HG03025 (cell line): ENCODE measurements at regions not wholly inside any gene's neighbourhood (a gene's known extent, or its start where the extent isn't known, plus 50 kb on each side); places are given as distances from the start of the nearest gene placed in this dataset.
"Not testable (repeated sequence)": the region's sequence is repeated elsewhere in the genome, so short reads cannot be mapped to it uniquely, and the experiment has no call there.

Source experiments
- ATAC-seq: cut with Tn5 transposase; IDR thresholded peaks from one replicate; pipeline ENCODE4 v1.9.1; 2021; ENCODE audit warnings: mild to moderate bottlenecking, moderate library complexity; ENCODE audit not compliant: unreplicated experiment, low FRiP score

GRCh38 chr3:4213420-4213819 lies 89.7 kb upstream of the SETMAR start:
- ATAC-seq = not testable (repeated sequence)

DNA sequence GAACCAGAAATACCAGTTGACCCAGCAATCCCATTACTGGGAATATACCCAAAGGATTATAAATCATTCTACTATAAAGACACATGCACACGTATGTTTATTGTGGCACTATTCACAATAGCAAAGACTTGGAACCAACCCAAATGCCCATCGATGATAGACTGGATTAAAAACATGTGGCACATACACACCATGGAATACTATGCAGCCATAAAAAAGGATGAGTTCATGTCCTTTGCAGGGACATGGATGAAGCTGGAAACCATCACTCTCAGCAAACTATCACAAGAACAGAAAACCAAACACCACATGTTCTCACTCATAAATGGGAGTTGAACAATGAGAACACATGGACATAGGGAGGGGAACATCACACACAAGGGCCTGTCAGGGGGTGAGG lies 86.2 kb upstream of the SETMAR start:
- not testable (repeated sequence) for ATAC-seq

GRCh38 chr3:4218456-4219226 lies 84.5 kb upstream of the SETMAR start:
- no peak for ATAC-seq

GRCh38 chr3:4219227-4219568 lies 84.0 kb upstream of the SETMAR start:
- no peak for ATAC-seq

GRCh38 chr3:4220065-4220464 lies 83.1 kb upstream of the SETMAR start:
- ATAC-seq = no peak

DNA sequence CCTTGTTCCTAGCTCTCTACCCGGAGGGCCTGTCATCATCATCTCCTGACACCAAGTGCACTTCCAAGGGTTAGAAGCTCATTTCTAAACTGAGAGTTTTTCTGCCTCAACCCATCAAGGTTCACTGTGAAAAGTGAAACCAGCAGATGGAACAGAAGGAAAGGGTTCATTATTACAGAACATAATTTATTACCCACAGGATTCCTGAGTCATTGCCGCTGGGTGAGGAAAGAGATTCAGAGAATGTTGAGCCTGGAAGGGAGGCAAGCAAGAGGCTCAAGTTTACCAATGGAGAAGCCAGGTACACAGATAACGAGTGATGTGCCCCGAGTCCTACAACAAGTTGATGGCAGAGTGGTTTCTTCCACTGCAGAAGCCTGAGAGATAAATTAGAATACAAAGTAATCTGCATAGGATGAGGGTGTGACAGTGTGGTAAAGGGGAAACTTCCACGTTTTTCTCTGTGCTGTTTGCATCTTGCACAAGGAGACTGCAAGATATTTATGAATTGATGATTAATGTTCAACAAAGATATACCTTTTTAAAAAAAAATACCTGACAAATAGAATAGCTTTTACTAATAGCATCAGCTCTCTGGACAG lies 80.5 kb upstream of the SETMAR start:
- ATAC-seq = no peak

DNA sequence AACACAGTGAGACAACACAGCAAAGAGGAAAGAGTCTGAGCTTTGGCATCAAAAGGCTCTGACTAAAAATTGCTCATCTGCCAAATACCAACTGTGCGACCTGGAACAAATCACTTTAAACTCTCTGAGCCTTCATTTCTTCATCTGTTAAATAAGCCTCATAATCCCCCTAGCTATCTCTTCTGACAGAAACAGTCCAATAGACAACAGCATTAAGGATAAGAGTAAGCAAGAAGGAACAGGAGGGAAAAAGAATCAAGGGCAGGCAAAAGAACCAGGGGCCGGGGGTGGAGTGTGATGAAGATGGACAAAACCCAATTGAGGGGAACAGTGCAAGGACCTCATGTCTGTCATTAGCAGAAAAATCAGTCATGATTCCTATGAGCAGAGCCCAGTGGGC lies 79.4 kb upstream of the SETMAR start:
- ATAC-seq = no peak

DNA sequence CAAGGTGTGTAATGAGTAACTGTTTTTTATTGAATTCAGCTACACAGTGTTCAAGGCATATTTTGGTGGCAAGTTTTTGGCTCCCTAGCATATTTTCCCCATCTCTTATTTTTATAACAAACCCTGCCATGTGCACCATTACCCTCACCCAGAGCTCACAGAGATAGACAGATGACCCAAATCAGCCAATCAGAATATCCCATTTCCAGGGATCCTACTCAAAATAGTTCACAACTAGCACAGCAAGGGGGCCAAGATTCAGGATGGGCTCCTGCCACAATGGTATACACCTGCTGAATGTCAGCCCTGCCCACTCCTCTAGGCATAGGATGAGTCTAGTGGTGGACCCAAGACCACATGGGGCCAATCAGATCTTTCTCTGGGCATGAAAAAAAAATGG lies 78.8 kb upstream of the SETMAR start:
- ATAC-seq = no peak

DNA sequence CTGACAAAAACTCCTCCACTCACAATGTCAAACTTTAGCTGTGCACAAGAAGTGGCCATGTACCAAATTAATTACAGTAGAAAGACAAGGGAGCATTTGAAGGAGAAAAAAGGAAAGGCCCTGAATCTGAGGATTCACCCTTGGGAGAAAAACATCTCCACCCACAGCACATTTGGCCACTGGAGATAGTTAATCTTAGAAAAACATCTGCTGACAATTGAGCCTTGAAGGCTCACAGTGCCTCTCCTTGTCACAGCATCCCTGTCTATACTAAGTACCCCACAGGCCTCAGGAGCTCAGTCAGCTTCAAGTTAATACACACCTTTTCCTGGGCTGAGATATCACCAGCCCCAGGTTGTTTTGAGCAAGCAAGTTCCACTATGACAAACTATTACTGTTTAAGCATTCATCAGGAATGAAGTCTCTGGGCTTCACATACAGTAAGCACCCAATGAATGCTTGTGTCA lies 78.1 kb upstream of the SETMAR start:
- no peak for ATAC-seq

DNA sequence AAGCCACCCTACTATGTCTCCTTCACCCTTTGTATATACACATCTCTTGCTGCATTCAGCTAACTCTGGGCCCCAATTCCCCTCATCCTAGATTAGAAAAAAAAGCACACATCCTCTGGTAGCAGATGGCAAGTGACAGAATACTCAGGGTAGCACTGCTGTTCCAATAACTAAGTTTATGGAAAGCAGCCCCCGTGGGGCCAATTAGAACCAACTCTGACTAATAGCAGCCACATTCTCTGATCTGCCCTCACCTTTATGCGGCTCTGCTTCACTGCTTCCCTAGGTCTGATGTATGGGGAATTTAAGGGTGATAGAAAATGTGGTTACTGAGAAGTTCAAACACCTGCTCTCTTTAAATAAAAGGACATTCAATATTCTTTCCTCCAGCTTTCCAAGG lies 74.9 kb upstream of the SETMAR start:
- no peak for ATAC-seq

- no peak for ATAC-seq
These were observed 72.1 kb upstream of the SETMAR start for GRCh38 chr3:4231041-4231440.

DNA sequence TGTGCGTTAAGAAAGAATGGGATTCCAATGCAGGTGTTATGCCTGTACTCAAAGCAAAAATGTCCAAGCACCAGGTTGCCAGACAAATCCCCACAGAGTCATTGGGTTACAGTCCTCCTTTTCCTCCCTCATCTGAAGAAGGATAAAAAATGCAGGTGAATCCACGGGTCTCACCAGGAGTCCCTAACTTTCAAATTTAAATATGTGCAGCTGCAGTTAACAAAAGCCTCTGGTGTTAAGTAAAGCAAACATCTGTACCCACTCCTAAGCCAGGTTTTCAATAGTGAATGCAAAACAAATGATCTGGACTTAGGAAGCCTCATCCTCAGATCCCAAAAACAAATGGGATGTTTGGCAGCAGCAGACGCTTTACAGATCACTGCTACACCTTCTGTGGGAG lies 70.4 kb upstream of the SETMAR start:
- ATAC-seq = no peak

DNA sequence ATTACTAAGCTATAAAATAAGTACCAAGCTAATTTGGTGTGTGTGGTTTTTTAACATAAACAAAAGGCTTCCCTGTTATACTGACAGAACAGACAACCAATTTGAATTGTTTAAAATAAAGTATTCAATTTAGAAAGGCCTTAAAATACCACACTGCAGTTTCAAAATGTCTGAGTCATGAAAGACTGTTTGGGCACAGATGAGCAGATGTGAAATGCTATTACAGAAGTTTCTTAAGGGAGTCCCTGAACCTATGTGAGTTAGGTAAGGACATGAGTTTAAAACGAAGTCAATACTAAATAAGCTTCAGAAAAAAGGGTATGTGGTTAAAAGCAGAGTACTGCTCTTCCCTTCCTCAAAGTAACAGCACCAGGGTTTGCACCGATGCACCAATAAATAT lies 69.7 kb upstream of the SETMAR start:
- ATAC-seq = no peak

DNA sequence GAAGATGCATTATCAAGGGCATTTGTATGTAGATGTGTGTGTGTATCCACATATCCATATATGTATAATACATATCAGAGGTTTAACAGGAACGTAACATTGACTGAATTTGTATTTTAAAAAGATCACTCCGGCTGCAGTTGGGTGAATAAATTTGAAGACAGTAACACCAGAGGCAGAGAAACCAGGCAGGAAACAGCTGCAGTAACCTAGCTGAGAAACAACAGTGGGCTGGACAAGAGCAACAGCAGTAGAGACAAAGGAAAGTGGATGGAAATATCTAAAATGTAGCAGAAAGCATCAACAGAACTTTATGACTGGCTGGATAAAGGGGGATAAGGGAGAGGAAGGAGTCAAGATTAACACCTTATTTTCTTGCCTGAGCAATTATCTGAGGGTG lies 68.3 kb upstream of the SETMAR start:
- ATAC-seq = no peak

- no peak for ATAC-seq
These were observed 67.5 kb upstream of the SETMAR start for GRCh38 chr3:4235690-4236089.

DNA sequence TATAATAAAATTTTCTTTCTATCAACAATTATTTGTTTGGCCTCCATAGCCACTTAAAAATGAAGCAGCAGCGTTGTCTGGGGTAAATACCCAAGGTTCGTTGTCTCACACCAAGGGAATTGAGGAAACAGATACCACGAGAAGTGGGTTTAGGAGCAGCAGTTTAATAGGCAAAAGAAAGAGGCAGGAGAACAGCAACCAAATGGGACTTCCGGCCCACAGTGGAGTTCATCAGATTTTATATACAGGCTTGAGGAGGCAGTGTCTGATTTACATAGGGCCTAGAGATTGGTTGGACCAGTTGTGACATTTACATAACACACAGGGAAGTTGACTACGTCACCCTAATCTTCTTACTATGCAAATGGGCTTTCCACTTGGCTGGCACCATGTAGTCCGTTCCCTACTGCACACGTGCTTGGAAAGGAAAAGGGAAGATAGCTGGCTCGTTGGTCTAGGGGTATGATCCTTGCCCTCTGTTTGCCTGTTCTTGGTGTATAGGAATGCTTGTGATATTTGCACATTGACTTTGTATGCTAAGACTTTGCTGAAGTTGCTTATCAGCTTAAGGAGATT lies 61.5 kb upstream of the SETMAR start:
- no peak for ATAC-seq

- ATAC-seq = no peak
These were observed 57.5 kb upstream of the SETMAR start for GRCh38 chr3:4245671-4246070.

DNA sequence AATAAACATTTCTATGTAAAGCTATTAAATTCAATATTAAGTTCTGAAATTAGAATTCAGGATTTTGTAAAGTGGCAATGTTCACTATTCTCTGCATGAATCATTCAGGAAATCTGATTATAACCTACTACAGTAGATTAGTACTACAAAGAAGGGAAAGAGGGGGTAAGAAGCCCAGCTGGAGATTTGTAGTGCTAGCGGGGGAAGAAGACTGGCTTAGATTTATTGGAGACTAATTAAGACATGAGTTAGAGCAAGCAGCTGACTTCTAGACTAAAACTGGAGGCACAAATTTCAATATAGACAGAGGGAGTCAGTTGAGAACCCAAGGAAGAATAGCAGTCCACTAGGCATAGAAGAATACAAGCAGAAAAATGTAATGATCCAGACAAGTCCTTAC lies 55.8 kb upstream of the SETMAR start:
- ATAC-seq = no peak

GRCh38 chr3:4250064-4250463 lies 53.1 kb upstream of the SETMAR start:
- ATAC-seq = no peak

- ATAC-seq = no peak
These were observed 51.8 kb upstream of the SETMAR start for GRCh38 chr3:4251412-4251811.

DNA sequence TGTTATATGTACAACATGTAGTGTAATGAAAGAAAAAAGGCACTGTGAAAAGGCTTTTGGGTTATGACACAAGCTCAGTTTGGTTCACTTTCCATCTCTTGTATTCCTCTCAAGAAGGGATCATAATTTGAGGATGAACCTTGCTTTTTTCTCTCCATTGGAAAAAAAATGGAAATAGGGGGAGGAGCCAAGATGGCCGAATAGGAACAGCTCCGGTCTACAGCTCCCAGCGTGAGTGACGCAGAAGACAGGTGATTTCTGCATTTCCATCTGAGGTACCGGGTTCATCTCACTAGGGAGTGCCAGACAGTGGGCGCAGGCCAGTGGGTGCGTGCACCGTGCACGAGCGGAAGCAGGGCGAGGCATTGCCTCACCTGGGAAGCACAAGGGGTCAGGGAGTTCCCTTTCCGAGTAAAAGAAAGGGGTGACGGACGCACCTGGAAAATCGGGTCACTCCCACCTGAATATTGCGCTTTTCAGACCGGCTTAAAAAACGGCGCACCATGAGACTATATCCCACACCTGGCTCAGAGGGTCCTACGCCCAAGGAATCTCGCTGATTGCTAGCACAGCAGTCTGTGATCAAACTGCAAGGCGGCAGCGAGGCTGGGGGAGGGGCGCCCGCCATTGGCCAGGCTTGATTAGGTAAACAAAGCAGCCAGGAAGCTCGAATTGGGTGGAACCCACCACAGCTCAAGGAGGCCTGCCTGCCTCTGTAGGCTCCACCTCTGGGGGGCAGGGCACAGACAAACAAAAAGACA lies 49.9 kb upstream of the SETMAR start:
- not testable (repeated sequence) for ATAC-seq
